HUES48 (cell line): ENCODE measurements at regions not wholly inside any gene's neighbourhood (a gene's known extent, or its start where the extent isn't known, plus 50 kb on each side); places are given as distances from the start of the nearest gene placed in this dataset.

Experiments used
- H3K27ac ChIP-seq: one replicate; pipeline ENCODE4 v1.7.0; 2013; ENCODE audit warnings: low read depth, low read length, inconsistent platforms
- H3K27me3 ChIP-seq: 2 replicates; pipeline ENCODE4 v1.6.1; 2013; ENCODE audit warnings: mild to moderate bottlenecking, low read length; ENCODE audit not compliant: control insufficient read depth, insufficient read depth
- H3K36me3 ChIP-seq: 2 replicates; pipeline ENCODE4 v1.6.1; 2013; ENCODE audit warnings: low read length; ENCODE audit not compliant: control insufficient read depth, insufficient read depth
- H3K4me1 ChIP-seq: 2 replicates; pipeline ENCODE4 v1.6.1; 2013; ENCODE audit warnings: mild to moderate bottlenecking, low read length; ENCODE audit not compliant: control insufficient read depth, insufficient read depth
- H3K4me3 ChIP-seq: 2 replicates; pipeline ENCODE4 v1.5.1; 2013; ENCODE audit warnings: mild to moderate bottlenecking, low read depth, low read length
- H3K9ac ChIP-seq: 2 replicates; pipeline ENCODE4 v1.6.1; 2013; ENCODE audit warnings: mild to moderate bottlenecking, low read depth, low read length, moderate library complexity
- H3K9me3 ChIP-seq: 2 replicates; pipeline ENCODE4 v1.6.1; 2013; ENCODE audit warnings: low read length; ENCODE audit not compliant: control insufficient read depth, insufficient read depth

DNA sequence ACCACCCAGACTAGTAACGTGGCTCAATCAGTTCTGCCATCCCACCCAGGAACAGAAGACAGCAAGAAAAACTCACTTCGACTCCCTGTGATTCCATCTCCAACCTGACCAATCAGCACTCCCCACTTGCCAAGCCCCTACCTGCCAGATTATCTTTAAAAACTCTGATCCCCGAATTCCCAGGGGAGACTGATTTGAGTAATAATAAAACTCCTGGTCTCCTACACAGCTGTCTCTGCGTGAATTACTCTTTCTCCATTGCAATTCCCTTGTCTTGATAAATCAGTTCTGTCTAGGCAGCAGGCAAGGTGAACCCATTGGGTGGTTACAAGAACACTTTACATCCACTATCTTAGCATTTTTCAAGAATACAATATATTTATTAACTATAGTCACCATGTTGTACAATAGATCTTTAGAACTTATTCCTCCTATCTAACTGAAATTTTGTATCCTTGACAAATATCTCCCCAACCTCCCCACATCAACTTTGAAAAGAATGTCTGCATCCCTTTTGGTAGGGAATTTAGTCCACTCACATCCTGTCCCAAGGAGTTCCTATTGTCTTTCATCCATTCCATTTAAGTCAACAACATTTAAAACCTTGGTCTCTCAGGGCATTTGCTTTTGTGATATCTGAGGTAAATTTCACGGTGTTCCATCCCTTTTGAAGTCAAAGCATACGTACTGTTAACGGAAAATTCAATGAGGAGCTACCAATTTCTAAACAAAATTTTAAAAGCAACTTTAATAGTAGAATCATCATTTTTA, 163.7 kb downstream of the MACC1 start:
- Histone ChIP-seq H3K9ac (no peak overlapping the region), H3K4me3 (peak overlapping the region; percentile 42; the same call in 1 of the 2 replicates), H3K36me3 (no peaks in the 10 kb centered on the region), H3K27me3 (no peaks in the 10 kb centered on the region), H3K4me1 (peaks cover 57% of the 10 kb centered on the region), H3K9me3 (no peaks in the 10 kb centered on the region), H3K27ac (peak overlapping the region; percentile 91)

DNA sequence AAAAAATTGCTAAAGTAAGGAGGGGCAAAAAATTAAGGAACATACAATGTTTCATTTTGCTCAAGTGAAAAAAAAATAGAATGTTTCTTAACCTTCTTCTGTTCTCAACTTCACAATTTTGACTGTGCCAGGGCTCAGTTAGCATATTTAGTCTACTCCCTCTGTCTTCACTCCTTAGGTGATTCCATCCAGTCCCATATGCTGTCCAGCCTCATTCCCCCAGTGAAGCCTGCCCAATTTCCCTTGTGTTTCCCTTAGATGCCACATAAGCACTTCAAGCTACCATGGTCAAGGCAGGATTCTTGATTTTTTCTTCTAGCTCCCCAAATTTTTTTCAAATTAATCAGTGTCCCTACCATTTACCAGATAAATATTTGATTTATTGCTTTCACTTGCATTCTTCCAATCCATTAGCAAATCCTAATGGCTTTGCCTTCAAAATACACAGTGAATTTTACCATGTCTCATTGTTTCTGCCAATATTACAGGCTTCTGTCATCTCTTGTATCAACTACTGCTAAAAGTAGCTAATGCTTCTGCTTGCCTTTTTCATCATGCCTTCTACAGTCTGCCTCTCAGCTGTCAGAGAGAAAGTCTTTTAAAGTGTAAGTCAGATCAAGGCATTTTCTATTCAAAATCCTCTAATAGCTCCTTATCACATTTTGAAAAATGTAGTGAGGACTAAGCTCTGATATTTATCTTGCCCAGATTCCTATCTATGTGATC, 166.8 kb downstream of the MACC1 start:
- Histone ChIP-seq H3K4me1 (peaks cover 55% of the 10 kb centered on the region), H3K27me3 (no peaks in the 10 kb centered on the region), H3K9ac (no peak overlapping the region), H3K36me3 (peaks cover 6% of the 10 kb centered on the region; the same call in 1 of the 2 replicates), H3K27ac (peak overlapping the region; percentile 34), H3K9me3 (no peaks in the 10 kb centered on the region), H3K4me3 (no peak overlapping the region)

DNA sequence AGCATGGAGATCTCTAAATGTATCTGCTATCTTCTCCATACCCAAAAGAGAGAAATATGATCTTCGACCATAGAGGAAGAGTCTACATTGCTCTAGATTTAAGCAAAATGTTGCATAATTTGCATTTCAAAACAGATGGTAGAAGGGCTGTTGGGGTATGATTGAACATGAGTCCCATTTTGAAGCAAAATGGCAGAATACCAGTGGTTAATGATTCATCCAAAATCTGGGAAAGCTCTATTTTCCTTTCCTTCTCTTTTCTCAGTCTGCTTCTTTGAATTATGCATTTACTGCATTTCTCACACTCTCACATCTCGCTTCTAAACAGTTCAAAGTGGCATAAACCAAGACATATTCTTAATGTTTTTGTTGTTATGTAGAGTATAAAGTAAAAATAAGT, 178.5 kb downstream of the MACC1 start:
- no peak overlapping the region for H3K4me3 ChIP-seq
- peaks cover 19% of the 10 kb centered on the region for H3K4me1 ChIP-seq
- peaks cover 24% of the 10 kb centered on the region for H3K36me3 ChIP-seq
- no peaks in the 10 kb centered on the region for H3K27me3 ChIP-seq
- H3K9me3 ChIP-seq, result no peaks in the 10 kb centered on the region
- H3K9ac ChIP-seq, result no peak overlapping the region
- H3K27ac ChIP-seq, result no peak overlapping the region

DNA sequence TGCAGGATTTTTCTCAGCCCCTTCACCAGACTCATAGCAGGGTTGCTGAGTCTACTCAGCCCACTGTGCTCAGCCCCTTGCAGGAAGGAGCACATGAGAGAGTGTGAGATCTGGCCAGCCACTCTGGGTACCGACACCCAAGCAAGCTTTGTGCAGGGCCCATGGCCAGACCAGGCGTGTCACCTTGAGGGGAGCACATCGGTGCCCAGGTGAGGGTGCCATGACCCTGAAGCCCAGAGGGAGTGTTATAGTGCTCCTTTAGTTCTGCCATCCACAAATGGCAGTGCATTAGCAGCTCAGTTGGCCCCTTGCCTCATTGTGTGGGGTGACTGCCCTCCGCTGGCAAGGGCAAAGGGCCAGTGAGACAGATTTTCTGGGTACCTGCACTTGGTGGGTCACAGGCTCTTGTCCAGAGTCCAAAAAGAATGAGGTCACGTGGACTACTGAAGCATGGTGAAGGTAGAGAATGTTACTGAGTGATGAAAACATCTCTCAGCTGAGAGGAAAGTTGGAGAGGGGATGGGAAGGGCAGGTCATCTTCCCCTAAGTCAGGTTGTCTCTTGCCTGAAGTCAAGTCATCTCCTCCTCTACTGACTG, 181.8 kb downstream of the MACC1 start:
- H3K4me3 ChIP-seq, result no peak overlapping the region
- no peak overlapping the region for H3K9ac ChIP-seq
- H3K9me3 ChIP-seq, result no peaks in the 10 kb centered on the region
- peaks cover 18% of the 10 kb centered on the region for H3K36me3 ChIP-seq
- H3K27me3 ChIP-seq, result no peaks in the 10 kb centered on the region
- H3K27ac ChIP-seq, result no peak overlapping the region
- H3K4me1 ChIP-seq, result peaks cover 32% of the 10 kb centered on the region

DNA sequence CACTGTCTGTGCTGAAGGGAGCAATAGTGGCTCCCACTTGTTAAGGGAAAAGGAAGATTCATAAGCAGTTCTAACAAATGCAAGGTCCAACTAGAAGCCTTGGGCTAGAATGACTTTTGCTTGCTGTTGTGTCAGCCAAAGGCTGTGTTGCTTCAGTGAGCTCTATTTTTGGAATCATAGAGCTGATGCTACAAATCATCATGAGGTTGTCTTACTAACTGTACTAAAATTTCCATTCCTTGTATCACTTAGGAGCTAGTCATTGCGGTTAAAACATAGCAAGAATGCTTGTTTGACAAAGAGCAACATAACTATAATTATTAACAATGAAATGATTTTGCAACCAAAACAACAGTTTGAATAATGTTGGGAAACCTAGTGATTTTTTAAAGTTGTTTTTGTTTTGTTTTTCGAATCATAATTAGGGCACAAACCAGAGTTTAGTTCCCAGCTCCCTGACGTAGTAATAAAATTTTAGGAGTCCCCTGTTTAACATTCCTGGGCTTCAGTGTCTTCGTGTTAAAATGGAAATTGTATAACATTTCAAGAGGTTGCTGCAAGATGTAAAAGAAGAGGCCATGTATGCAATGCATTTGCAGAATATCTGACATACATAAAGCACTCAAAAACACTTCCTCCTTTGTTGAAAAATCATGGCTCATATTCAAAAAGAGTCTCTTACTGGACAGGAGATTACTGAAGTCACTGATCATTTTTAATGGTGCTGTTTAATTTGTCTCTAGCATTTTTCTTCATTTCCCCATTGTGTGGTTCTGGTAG, 183.4 kb downstream of the MACC1 start:
- Histone ChIP-seq H3K9me3 (no peaks in the 10 kb centered on the region), H3K27ac (no peak overlapping the region), H3K4me3 (no peak overlapping the region), H3K4me1 (peaks cover 48% of the 10 kb centered on the region), H3K9ac (no peak overlapping the region), H3K36me3 (peaks cover 10% of the 10 kb centered on the region), H3K27me3 (no peaks in the 10 kb centered on the region)

DNA sequence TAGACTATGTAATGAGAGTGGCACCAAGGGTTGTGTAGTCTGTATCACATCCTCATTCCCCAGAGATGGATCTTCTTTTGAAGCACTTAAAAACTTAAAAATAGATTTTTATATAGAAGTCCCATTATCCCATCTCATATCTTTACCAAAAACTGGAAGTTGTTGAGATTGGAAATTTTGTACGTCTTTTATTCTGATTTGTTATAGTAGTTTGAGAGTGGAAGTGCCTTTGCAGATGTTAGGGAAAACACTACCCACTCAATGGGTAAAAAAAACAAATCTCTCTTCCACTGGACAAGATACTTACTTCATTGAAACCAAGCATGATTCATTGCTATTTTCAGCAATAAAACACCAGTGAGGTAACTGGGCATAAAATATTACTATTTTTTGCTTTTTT, 184.4 kb downstream of the MACC1 start:
- no peaks in the 10 kb centered on the region for H3K9me3 ChIP-seq
- no peaks in the 10 kb centered on the region for H3K27me3 ChIP-seq
- H3K27ac ChIP-seq, result no peak overlapping the region
- H3K9ac ChIP-seq, result no peak overlapping the region
- H3K4me3 ChIP-seq, result no peak overlapping the region
- peaks cover 55% of the 10 kb centered on the region for H3K4me1 ChIP-seq
- H3K36me3 ChIP-seq, result 0 out of 2 replicates have a peak, but pooled peaks cover 5% of the 10 kb centered on the region

DNA sequence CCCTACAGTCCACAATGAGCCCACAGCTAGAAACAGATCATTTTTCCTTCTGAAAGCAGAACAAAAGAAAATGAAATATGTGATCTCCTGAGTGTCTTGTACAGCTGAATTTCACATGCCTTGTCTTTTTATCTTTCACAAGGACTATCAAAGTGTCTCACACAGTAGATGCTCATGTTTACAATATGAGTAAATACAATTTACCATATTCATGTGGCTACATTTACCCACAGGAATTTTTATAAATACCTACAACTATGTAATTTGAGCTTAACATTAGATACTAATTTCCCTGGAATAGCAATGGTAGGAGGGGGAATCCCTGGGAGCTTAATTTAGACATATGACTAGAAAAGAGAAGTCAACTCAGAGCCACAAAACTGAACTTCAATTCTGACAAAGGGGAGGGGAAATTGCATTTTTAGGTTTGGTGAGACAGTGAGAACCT, 186.2 kb downstream of the MACC1 start:
- Histone ChIP-seq H3K4me1 (peaks cover 69% of the 10 kb centered on the region), H3K4me3 (no peak overlapping the region), H3K27ac (no peak overlapping the region), H3K27me3 (no peaks in the 10 kb centered on the region), H3K36me3 (0 out of 2 replicates have a peak, but pooled peaks cover 5% of the 10 kb centered on the region), H3K9me3 (no peaks in the 10 kb centered on the region), H3K9ac (no peak overlapping the region)

DNA sequence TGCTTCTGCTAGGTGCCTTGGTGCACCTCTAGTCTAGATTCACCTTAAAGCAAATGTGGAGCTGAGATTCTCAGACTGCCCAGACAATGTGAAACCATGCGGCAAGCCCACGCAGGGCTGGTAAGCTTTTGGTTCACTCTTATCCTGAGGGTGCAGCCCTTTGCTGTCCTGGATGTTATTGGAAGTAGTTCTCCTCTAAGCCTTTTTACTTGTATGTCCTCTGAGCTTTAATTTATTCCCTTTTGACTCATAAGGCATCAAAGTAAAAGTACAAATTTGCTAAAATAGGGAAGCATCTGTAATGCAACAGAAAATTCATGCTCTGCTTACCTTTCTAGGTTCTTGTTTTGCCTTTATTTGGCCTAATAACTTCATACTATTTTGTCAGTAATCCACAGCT, 186.8 kb downstream of the MACC1 start:
- Histone ChIP-seq H3K27ac (peak overlapping the region; percentile 1), H3K27me3 (no peaks in the 10 kb centered on the region), H3K4me1 (peaks cover 69% of the 10 kb centered on the region), H3K36me3 (0 out of 2 replicates have a peak, but pooled peaks cover under 1% of the 10 kb centered on the region), H3K9ac (no peak overlapping the region), H3K9me3 (no peaks in the 10 kb centered on the region), H3K4me3 (no peak overlapping the region)

DNA sequence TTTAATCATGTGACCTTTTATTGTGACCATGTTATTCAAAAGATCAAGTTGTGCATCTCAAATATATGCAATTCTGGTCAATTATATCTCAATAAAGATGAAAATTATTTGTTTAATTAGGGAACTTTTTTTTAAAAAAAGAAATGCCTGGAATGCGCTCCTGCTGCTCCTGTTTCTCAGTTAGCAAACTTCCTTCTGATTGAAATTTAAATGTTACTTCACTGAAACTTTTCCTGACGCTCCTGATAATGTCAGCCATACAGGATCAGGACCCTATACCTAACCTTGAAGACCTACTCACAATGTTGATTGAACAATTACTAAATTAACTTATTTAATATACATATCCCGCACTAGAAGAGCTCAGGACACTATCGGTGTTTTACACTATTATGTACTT, 190.4 kb downstream of the MACC1 start:
- H3K9ac ChIP-seq, result no peak overlapping the region
- no peaks in the 10 kb centered on the region for H3K27me3 ChIP-seq
- no peaks in the 10 kb centered on the region for H3K36me3 ChIP-seq
- peak overlapping the region; percentile 60 for H3K27ac ChIP-seq
- H3K4me3 ChIP-seq, result no peak overlapping the region
- peaks cover 54% of the 10 kb centered on the region for H3K4me1 ChIP-seq
- H3K9me3 ChIP-seq, result no peaks in the 10 kb centered on the region

DNA sequence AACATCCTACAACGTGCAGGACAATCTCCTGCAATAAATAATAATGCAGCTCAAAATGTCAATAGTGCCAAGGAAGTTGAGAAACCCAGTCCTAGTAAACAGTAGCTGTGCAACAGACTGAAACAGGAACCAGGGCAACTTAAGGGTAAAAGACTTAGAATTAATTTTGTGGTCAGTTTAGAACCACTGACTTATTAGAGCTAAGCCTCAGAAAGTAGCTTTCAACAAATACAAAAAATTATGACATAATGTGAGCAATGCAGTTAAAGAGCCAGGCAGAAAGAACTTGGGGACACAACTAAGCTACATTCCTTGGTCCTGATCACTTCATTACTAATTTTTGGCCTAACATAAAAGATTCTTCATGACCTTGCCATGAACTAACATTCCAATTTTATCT, 195.4 kb downstream of the MACC1 start:
- H3K4me1 ChIP-seq, result peaks cover 42% of the 10 kb centered on the region
- H3K9ac ChIP-seq, result no peak overlapping the region
- no peaks in the 10 kb centered on the region for H3K9me3 ChIP-seq
- no peak overlapping the region for H3K27ac ChIP-seq
- H3K36me3 ChIP-seq, result no peaks in the 10 kb centered on the region
- no peaks in the 10 kb centered on the region for H3K27me3 ChIP-seq
- H3K4me3 ChIP-seq, result no peak overlapping the region
